OCI-LY7 (cell line): ENCODE measurements at regions not wholly inside any gene's neighbourhood (a gene's known extent, or its start where the extent isn't known, plus 50 kb on each side); places are given as distances from the start of the nearest gene placed in this dataset.

Experiments used
- BruUV-seq: library from RNA; stranded (reverse); fragments of 400-500 nt; replicated peaks from 2 replicates; lab custom pipeline; 2021; lab: Mats Ljungman, UMichigan
- CTCF ChIA-PET: fragments of 300-600 bp; sonication (Branson Sonifier 250); formaldehyde crosslinking; loops from one replicate; lab custom pipeline; 2022; ENCODE audit warnings: antibody characterized with exemption; ENCODE audit not compliant: unreplicated experiment; lab: Charles Lee
- POLR2A ChIA-PET: fragments of 300-600 bp; sonication (Branson Sonifier 250); formaldehyde crosslinking; loops from one replicate; lab custom pipeline; 2022; ENCODE audit warnings: antibody characterized with exemption; lab: Charles Lee
- DNase-seq: peaks from one replicate; pipeline ENCODE4 v3.0.0-alpha.2; 2015; ENCODE audit warnings: low spot score
- H2AFZ ChIP-seq: fragments of 200-600 bp; sonication (generic), shearing (Covaris generic); 2 replicates; pipeline ENCODE4 v1.6.1; 2014; ENCODE audit warnings: mild to moderate bottlenecking, antibody characterized with exemption, low read length, moderate library complexity
- H3K27ac ChIP-seq: fragments of 200-600 bp; sonication (generic); 2 replicates; pipeline ENCODE4 v1.5.1; 2014; ENCODE audit warnings: mixed run types, low read depth, mild to moderate bottlenecking, moderate library complexity, low read length, inconsistent platforms; ENCODE audit not compliant: poor library complexity, severe bottlenecking
- H3K36me3 ChIP-seq: fragments of 200-600 bp; sonication (generic); 2 replicates; pipeline ENCODE4 v1.6.1; 2014; ENCODE audit warnings: mild to moderate bottlenecking, antibody characterized with exemption, low read length, moderate library complexity, mixed read lengths; ENCODE audit not compliant: insufficient read depth
- H3K4me1 ChIP-seq: fragments of 200-600 bp; sonication (generic); 2 replicates; pipeline ENCODE4 v1.5.1; 2014; ENCODE audit warnings: mild to moderate bottlenecking, low read length; ENCODE audit not compliant: insufficient read depth, poor library complexity, severe bottlenecking
- H3K4me2 ChIP-seq: fragments of 200-600 bp; sonication (generic); 2 replicates; pipeline ENCODE4 v1.6.1; 2014; ENCODE audit warnings: mild to moderate bottlenecking, low read length
- H3K4me3 ChIP-seq: fragments of 200-600 bp; sonication (generic); 2 replicates; pipeline ENCODE4 v1.5.1; 2014; ENCODE audit warnings: mild to moderate bottlenecking, low read depth, low read length; ENCODE audit not compliant: poor library complexity, severe bottlenecking
- H3K79me2 ChIP-seq: fragments of 200-600 bp; sonication (generic); 2 replicates; pipeline ENCODE4 v1.6.1; 2016; ENCODE audit warnings: low read depth, mild to moderate bottlenecking, low read length, moderate library complexity, mixed read lengths; ENCODE audit not compliant: insufficient read depth
- H3K9me2 ChIP-seq: fragments of 200-600 bp; sonication (generic); 2 replicates; pipeline ENCODE4 v1.6.1; 2016; ENCODE audit warnings: mild to moderate bottlenecking, low read length, mixed read lengths; ENCODE audit not compliant: insufficient read depth
- H3K9me3 ChIP-seq: fragments of 200-600 bp; sonication (generic); 2 replicates; pipeline ENCODE4 v1.6.1; 2014; ENCODE audit warnings: mild to moderate bottlenecking, mixed run types, low read length, mixed read lengths
- H4K20me1 ChIP-seq: fragments of 200-600 bp; sonication (generic); 2 replicates; pipeline ENCODE4 v1.6.1; 2014; ENCODE audit warnings: mild to moderate bottlenecking, antibody characterized with exemption, low read length, moderate library complexity, mixed read lengths; ENCODE audit not compliant: insufficient read depth
- EZH2phosphoT487 ChIP-seq: fragments of 200-600 bp; sonication (generic); IDR thresholded peaks from 2 replicates; pipeline ENCODE4 v1.6.1; 2018; ENCODE audit warnings: low read depth, borderline replicate concordance, mild to moderate bottlenecking, mixed run types, antibody characterized with exemption, low read length, moderate library complexity, mixed read lengths
- intact Hi-C: fragments of 100-400 bp; cut with micrococcal nuclease; formaldehyde crosslinking; loops from one replicate; pipeline ENCODE4 v1.10.0; 2022; ENCODE audit not compliant: unreplicated experiment
- TF ChIP-seq, protein P1 (sequence below): fragments of 200-600 bp; sonication (generic); conservative IDR thresholded peaks from 2 replicates; pipeline ENCODE4 v1.5.1; 2014; ENCODE audit warnings: mild to moderate bottlenecking, antibody characterized with exemption, low read length, moderate library complexity, mixed read lengths

DNA sequence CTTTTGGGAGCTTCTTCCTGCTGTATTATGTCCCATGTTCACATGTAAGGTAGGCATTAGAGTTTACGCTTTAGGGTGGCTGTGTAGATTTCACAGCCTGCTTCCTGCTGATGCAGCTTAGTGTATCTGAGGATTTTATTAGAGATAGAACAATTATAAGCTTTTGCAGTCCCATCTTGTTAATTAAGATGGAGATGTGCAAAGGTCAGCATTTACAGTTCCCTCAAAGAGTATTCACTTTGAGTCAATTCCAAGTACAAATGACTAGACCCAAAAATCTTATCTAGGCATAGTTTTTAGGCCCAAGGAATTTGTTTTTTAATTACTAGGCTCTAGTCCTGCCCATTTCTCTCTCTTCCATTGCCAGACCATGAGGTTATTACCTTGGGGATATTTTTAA is 239.9 kb upstream of the PHF14 start:
- no peak for DNase-seq
- H3K4me3 ChIP-seq = no peak overlapping the region
- H3K36me3 ChIP-seq = no peaks in the 10 kb centered on the region
- H3K79me2 ChIP-seq = no peaks in the 10 kb centered on the region
- H3K9me2 ChIP-seq = no peaks in the 10 kb centered on the region
- H3K4me2 ChIP-seq = no peak overlapping the region
- H2AFZ ChIP-seq = no peak overlapping the region
- H3K27ac ChIP-seq = no peak overlapping the region
- BruUV-seq = no TSS peak
- no peaks in the 10 kb centered on the region for H3K4me1 ChIP-seq
- no peaks in the 10 kb centered on the region for H4K20me1 ChIP-seq
- intact Hi-C loops = no loop called here
- TF ChIP-seq, protein P1, sequence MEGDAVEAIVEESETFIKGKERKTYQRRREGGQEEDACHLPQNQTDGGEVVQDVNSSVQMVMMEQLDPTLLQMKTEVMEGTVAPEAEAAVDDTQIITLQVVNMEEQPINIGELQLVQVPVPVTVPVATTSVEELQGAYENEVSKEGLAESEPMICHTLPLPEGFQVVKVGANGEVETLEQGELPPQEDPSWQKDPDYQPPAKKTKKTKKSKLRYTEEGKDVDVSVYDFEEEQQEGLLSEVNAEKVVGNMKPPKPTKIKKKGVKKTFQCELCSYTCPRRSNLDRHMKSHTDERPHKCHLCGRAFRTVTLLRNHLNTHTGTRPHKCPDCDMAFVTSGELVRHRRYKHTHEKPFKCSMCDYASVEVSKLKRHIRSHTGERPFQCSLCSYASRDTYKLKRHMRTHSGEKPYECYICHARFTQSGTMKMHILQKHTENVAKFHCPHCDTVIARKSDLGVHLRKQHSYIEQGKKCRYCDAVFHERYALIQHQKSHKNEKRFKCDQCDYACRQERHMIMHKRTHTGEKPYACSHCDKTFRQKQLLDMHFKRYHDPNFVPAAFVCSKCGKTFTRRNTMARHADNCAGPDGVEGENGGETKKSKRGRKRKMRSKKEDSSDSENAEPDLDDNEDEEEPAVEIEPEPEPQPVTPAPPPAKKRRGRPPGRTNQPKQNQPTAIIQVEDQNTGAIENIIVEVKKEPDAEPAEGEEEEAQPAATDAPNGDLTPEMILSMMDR = no peak
- no peak for TF ChIP-seq EZH2phosphoT487
- ChIA-PET CTCF (no interaction called here), POLR2A (interaction anchor here (0.6 to 1.2 kb wide), 2 partner anchors 29 to 1248 kb away, joined by 3 read pairs; no protein-coding TSS in a partner anchor)
- no peaks in the 10 kb centered on the region for H3K9me3 ChIP-seq

- no peak for DNase-seq
- Histone ChIP-seq H3K4me2 (no peak overlapping the region), H2AFZ (no peak overlapping the region), H3K4me1 (no peaks in the 10 kb centered on the region), H3K4me3 (no peak overlapping the region), H3K9me2 (no peaks in the 10 kb centered on the region), H3K9me3 (no peaks in the 10 kb centered on the region), H4K20me1 (no peaks in the 10 kb centered on the region), H3K27ac (no peak overlapping the region), H3K36me3 (no peaks in the 10 kb centered on the region), H3K79me2 (no peaks in the 10 kb centered on the region)
- BruUV-seq = no TSS peak
- POLR2A ChIA-PET = interaction anchor here (1.2 kb wide), 1 partner anchor 30 kb away, joined by 3 read pairs; no protein-coding TSS in a partner anchor
- CTCF ChIA-PET = no interaction called here
- no peak for TF ChIP-seq EZH2phosphoT487
- TF ChIP-seq, protein P1 = no peak
- intact Hi-C loops = no loop called here
Observed at GRCh38 chr7:10734595-10734994, 239.1 kb upstream of the PHF14 start.

- no peak for TF ChIP-seq EZH2phosphoT487
- no TSS peak for BruUV-seq
- no peak overlapping the region for H3K4me2 ChIP-seq
- H3K27ac ChIP-seq = no peak overlapping the region
- ChIA-PET CTCF (no interaction called here), POLR2A (no interaction called here)
- no peaks in the 10 kb centered on the region for H3K36me3 ChIP-seq
- intact Hi-C loops = no loop called here
- H4K20me1 ChIP-seq = no peaks in the 10 kb centered on the region
- no peak for DNase-seq
- H3K4me3 ChIP-seq = no peak overlapping the region
- H3K4me1 ChIP-seq = no peaks in the 10 kb centered on the region
- H3K9me2 ChIP-seq = no peaks in the 10 kb centered on the region
- H3K9me3 ChIP-seq = no peaks in the 10 kb centered on the region
- no peak overlapping the region for H2AFZ ChIP-seq
- H3K79me2 ChIP-seq = no peaks in the 10 kb centered on the region
Observed at GRCh38 chr7:10739401-10739800, 234.3 kb upstream of the PHF14 start.
